Caco-2 (cell line): ENCODE measurements at regions not wholly inside any gene's neighbourhood (a gene's known extent, or its start where the extent isn't known, plus 50 kb on each side); places are given as distances from the start of the nearest gene placed in this dataset.

Source experiments
- BruUV-seq: library from RNA; stranded (reverse); fragments of 400-500 nt; replicated peaks from 2 replicates; lab custom pipeline; 2021; lab: Mats Ljungman, UMichigan
- CTCF ChIA-PET: fragments of 300-600 bp; sonication (Branson Sonifier 250); formaldehyde crosslinking; loops from one replicate; lab custom pipeline; 2022; ENCODE audit warnings: antibody characterized with exemption; lab: Charles Lee
- POLR2A ChIA-PET: fragments of 300-600 bp; sonication (Branson Sonifier 250); formaldehyde crosslinking; loops from one replicate; lab custom pipeline; 2022; ENCODE audit warnings: antibody characterized with exemption; lab: Charles Lee
- DNase-seq, 2 experiments: peaks; one replicate each; pipeline versions ENCODE4 v3.0.0 to v3.0.0-alpha.2; 2020 to 2022
- H3K27me3 ChIP-seq: replicated peaks from 2 replicates; pipeline ENCODE4 v1.6.0; 2011; ENCODE audit warnings: low read length; ENCODE audit not compliant: control insufficient read depth, insufficient read depth
- H3K36me3 ChIP-seq: 2 replicates; pipeline ENCODE4 v1.5.1; 2011; ENCODE audit warnings: low read length; ENCODE audit not compliant: control insufficient read depth, insufficient read depth
- H3K4me1 ChIP-seq: fragments of 250-450 bp; sonication (Bioruptor Pico); 2 replicates; pipeline ENCODE4 v1.5.1; 2020; ENCODE audit warnings: mild to moderate bottlenecking
- H3K4me3 ChIP-seq: 2 replicates; pipeline ENCODE4 v1.5.1; 2011; ENCODE audit warnings: low read depth, mild to moderate bottlenecking, control low read depth, low read length
- H3K9me3 ChIP-seq: fragments of 250-450 bp; sonication (Bioruptor Pico); 2 replicates; pipeline ENCODE4 v1.5.1; 2020; ENCODE audit warnings: mild to moderate bottlenecking, moderate library complexity
- H3K27ac Mint-ChIP-seq: one replicate; pipeline ENCODE4 v1.8.0; 2022; ENCODE audit warnings: mixed read lengths; ENCODE audit not compliant: unreplicated experiment
- H3K27me3 Mint-ChIP-seq: one replicate; pipeline ENCODE4 v1.8.0; 2022; ENCODE audit warnings: mixed read lengths; ENCODE audit not compliant: insufficient read depth, unreplicated experiment
- H3K36me3 Mint-ChIP-seq: one replicate; pipeline ENCODE4 v1.8.0; 2022; ENCODE audit warnings: mild to moderate bottlenecking, mixed read lengths; ENCODE audit not compliant: insufficient read depth, unreplicated experiment
- H3K4me1 Mint-ChIP-seq: one replicate; pipeline ENCODE4 v1.8.0; 2022; ENCODE audit warnings: low read depth, mixed read lengths; ENCODE audit not compliant: unreplicated experiment
- H3K4me3 Mint-ChIP-seq: one replicate; pipeline ENCODE4 v1.8.0; 2022; ENCODE audit warnings: mild to moderate bottlenecking, moderate library complexity, mixed read lengths; ENCODE audit not compliant: unreplicated experiment
- H3K9me3 Mint-ChIP-seq: one replicate; pipeline ENCODE4 v1.8.0; 2022; ENCODE audit warnings: mixed read lengths; ENCODE audit not compliant: unreplicated experiment
- CTCF ChIP-seq, 2 experiments: fragments of 200-600 bp in 1 of 2; IDR thresholded peaks; 1 replicate in 1 of 2; 2 replicates in 1 of 2; pipeline versions ENCODE4 v1.5.1 to v1.8.0; 2011 to 2022; ENCODE audit warnings: antibody characterized with exemption in 1 of 2, control low read depth in 1 of 2, inconsistent platforms in 1 of 2, low read depth in 1 of 2, low read length in 1 of 2, mild to moderate bottlenecking in 1 of 2, moderate library complexity in 1 of 2; ENCODE audit not compliant: insufficient read depth in 1 of 2, severe bottlenecking in 1 of 2, unreplicated experiment in 1 of 2
- intact Hi-C: fragments of 100-400 bp; cut with micrococcal nuclease; formaldehyde crosslinking; loops from one replicate; pipeline ENCODE4 v1.10.0; 2022; ENCODE audit not compliant: unreplicated experiment

- H3K4me1 Mint-ChIP-seq: no peaks in the 10 kb centered on the region
- Histone ChIP-seq H3K4me3 (no peak overlapping the region), H3K36me3 (no peaks in the 10 kb centered on the region), H3K9me3 (no peaks in the 10 kb centered on the region), H3K27me3 (no peaks in the 10 kb centered on the region), H3K4me1 (no peaks in the 10 kb centered on the region)
- no peaks in the 10 kb centered on the region for H3K36me3 Mint-ChIP-seq
- no peaks in the 10 kb centered on the region for H3K27me3 Mint-ChIP-seq
- CTCF ChIA-PET: no interaction called here
- no peak overlapping the region for H3K27ac Mint-ChIP-seq
- peaks cover 6% of the 10 kb centered on the region for H3K9me3 Mint-ChIP-seq
- no TSS peak for BruUV-seq
- DNase-seq: no peak
- no peak for TF ChIP-seq CTCF (IDR thresholded peaks at IDR 0.05; ENCODE audit: insufficient read depth in 1 of 2, low read depth in 1 of 2, low read length in 1 of 2, severe bottlenecking in 1 of 2, unreplicated experiment in 1 of 2)
- POLR2A ChIA-PET: no interaction called here
- H3K4me3 Mint-ChIP-seq: no peak overlapping the region
- intact Hi-C loops: no loop called here
Observed at GRCh38 chr6:48883116-48883515, 579.9 kb downstream of the MMUT start.

- TF ChIP-seq CTCF (IDR thresholded peaks at IDR 0.05; ENCODE audit: insufficient read depth in 1 of 2, low read depth in 1 of 2, low read length in 1 of 2, severe bottlenecking in 1 of 2, unreplicated experiment in 1 of 2): no peak
- no peak overlapping the region for H3K27ac Mint-ChIP-seq
- H3K4me1 ChIP-seq: no peaks in the 10 kb centered on the region
- no peaks in the 10 kb centered on the region for H3K36me3 ChIP-seq
- H3K9me3 ChIP-seq: no peaks in the 10 kb centered on the region
- H3K9me3 Mint-ChIP-seq: peaks cover 6% of the 10 kb centered on the region
- no TSS peak for BruUV-seq
- CTCF ChIA-PET: no interaction called here
- no peak for DNase-seq
- intact Hi-C loops: no loop called here
- H3K4me1 Mint-ChIP-seq: no peaks in the 10 kb centered on the region
- H3K27me3 ChIP-seq: no peaks in the 10 kb centered on the region
- POLR2A ChIA-PET: no interaction called here
- H3K27me3 Mint-ChIP-seq: no peaks in the 10 kb centered on the region
- no peak overlapping the region for H3K4me3 Mint-ChIP-seq
- H3K36me3 Mint-ChIP-seq: no peaks in the 10 kb centered on the region
- H3K4me3 ChIP-seq: no peak overlapping the region
Observed at GRCh38 chr6:48881551-48881950, 581.5 kb downstream of the MMUT start.

- peaks cover 5% of the 10 kb centered on the region for H3K9me3 Mint-ChIP-seq
- H3K36me3 Mint-ChIP-seq: no peaks in the 10 kb centered on the region
- Histone ChIP-seq H3K9me3 (no peaks in the 10 kb centered on the region), H3K4me1 (no peaks in the 10 kb centered on the region), H3K4me3 (no peak overlapping the region), H3K27me3 (no peaks in the 10 kb centered on the region), H3K36me3 (no peaks in the 10 kb centered on the region)
- intact Hi-C loops: no loop called here
- DNase-seq: no peak
- no peak overlapping the region for H3K4me3 Mint-ChIP-seq
- ChIA-PET POLR2A (no interaction called here), CTCF (no interaction called here)
- H3K27me3 Mint-ChIP-seq: peaks cover 2% of the 10 kb centered on the region
- TF ChIP-seq CTCF (IDR thresholded peaks at IDR 0.05; ENCODE audit: insufficient read depth in 1 of 2, low read depth in 1 of 2, low read length in 1 of 2, severe bottlenecking in 1 of 2, unreplicated experiment in 1 of 2): no peak
- no peak overlapping the region for H3K27ac Mint-ChIP-seq
- BruUV-seq: no TSS peak
- H3K4me1 Mint-ChIP-seq: no peaks in the 10 kb centered on the region
Observed at GRCh38 chr6:48869595-48869994, 593.5 kb downstream of the MMUT start.
